ENCODE measurements at regions not wholly inside any gene's neighbourhood (a gene's known extent, or its start where the extent isn't known, plus 50 kb on each side); places are given as distances from the start of the nearest gene placed in this dataset.
A peak's percentile ranks its signal among the peaks of the same experiment; 100 is the strongest.

GRCh38 chr11:128642571-128642970 lies 51.3 kb upstream of the FLI1 start:
- DNase-seq (ENCODE audit: low spot score in 2 of 2) (no peak), ATAC-seq (no peak)
- no peak overlapping the region for H3K27ac Mint-ChIP-seq
- H3K36me3 Mint-ChIP-seq, result peaks cover 0 to 6% of the 10 kb centered on the region in 2 donors
- peaks cover 0 to 13% of the 10 kb centered on the region in 2 donors for H3K9me3 Mint-ChIP-seq

DNA sequence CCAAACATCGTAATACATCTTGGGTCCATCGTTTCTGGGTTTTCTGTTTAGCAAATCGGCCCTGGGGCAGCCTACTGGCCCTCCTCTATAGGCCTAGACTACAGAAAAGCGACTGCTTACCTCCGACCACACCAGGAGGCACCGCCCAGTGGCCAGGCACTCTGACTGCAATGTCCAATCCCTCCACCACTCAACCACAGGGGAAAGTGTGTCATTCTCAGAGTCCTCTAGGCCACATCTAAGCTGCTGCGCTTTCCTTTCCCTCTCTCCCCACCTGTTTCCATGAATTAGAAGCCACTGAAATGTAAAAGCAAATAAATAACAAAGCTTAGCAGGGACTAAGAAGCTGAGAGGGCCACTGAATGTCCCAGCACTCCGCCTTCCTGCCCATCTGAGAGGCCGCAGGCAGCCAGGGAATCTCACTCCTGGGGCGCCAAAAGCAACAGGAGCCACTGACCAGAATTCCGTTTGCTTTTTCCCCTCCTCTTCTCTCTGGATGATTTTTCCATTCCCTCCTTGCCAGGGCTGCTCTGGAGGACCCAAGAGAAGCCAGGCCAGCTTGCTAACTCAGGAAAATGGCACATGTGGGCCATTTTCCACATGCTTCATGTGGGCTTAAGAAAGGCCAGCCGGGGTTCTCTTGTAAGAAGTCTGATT lies 50.1 kb upstream of the FLI1 start:
- Mint-ChIP-seq H3K9me3 (peaks cover 0 to 13% of the 10 kb centered on the region in 2 donors), H3K36me3 (peaks cover 0 to 5% of the 10 kb centered on the region in 2 donors), H3K27ac (no peak overlapping the region)
- DNase-seq (ENCODE audit: low spot score in 2 of 2) (no peak), ATAC-seq (peak; percentile 69 to 80)
